ENCODE measurements at regions not wholly inside any gene's neighbourhood (a gene's known extent, or its start where the extent isn't known, plus 50 kb on each side); places are given as distances from the start of the nearest gene placed in this dataset.

DNA sequence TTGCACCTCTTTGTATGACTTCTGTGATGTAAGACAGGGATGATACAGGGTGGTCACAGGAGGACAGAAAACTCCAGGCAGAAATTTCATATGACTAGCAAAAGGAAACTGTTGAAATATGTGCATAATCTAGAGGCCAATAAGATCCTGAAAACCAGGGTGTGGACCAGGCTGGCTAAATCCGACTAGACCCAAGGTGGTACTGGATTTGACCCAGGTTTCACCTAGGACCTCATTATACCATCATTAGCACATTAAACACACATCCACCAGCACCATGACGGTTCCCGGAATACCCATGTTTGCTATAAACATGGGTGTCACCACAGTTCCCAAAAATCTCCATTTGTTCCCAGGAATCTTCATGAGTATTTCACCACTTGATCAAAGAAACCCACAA is 517.1 kb downstream of the ZNF608 start:
- TF ChIP-seq, protein P1, sequence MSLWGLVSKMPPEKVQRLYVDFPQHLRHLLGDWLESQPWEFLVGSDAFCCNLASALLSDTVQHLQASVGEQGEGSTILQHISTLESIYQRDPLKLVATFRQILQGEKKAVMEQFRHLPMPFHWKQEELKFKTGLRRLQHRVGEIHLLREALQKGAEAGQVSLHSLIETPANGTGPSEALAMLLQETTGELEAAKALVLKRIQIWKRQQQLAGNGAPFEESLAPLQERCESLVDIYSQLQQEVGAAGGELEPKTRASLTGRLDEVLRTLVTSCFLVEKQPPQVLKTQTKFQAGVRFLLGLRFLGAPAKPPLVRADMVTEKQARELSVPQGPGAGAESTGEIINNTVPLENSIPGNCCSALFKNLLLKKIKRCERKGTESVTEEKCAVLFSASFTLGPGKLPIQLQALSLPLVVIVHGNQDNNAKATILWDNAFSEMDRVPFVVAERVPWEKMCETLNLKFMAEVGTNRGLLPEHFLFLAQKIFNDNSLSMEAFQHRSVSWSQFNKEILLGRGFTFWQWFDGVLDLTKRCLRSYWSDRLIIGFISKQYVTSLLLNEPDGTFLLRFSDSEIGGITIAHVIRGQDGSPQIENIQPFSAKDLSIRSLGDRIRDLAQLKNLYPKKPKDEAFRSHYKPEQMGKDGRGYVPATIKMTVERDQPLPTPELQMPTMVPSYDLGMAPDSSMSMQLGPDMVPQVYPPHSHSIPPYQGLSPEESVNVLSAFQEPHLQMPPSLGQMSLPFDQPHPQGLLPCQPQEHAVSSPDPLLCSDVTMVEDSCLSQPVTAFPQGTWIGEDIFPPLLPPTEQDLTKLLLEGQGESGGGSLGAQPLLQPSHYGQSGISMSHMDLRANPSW (CRISPR knock-in tag; IDR thresholded peaks at IDR 0.05; ENCODE audit: borderline replicate concordance) = no peak
- no peak for TF ChIP-seq TAF1 (CRISPR knock-in tag; IDR thresholded peaks at IDR 0.05)
- TF ChIP-seq GABPA (IDR thresholded peaks at IDR 0.05; ENCODE audit: low read depth, low read length) = no peak
- no peak for TF ChIP-seq GABPA (CRISPR knock-in tag; IDR thresholded peaks at IDR 0.05; ENCODE audit: low read depth)
- TF ChIP-seq ZNF33A (CRISPR knock-in tag; IDR thresholded peaks at IDR 0.05; ENCODE audit: borderline replicate concordance) = no peak
- no peak for TF ChIP-seq ZBTB7B (CRISPR knock-in tag; IDR thresholded peaks at IDR 0.05)
- TF ChIP-seq, protein P2, sequence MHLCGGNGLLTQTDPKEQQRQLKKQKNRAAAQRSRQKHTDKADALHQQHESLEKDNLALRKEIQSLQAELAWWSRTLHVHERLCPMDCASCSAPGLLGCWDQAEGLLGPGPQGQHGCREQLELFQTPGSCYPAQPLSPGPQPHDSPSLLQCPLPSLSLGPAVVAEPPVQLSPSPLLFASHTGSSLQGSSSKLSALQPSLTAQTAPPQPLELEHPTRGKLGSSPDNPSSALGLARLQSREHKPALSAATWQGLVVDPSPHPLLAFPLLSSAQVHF (CRISPR knock-in tag; IDR thresholded peaks at IDR 0.05) = no peak
- TF ChIP-seq, protein P3, sequence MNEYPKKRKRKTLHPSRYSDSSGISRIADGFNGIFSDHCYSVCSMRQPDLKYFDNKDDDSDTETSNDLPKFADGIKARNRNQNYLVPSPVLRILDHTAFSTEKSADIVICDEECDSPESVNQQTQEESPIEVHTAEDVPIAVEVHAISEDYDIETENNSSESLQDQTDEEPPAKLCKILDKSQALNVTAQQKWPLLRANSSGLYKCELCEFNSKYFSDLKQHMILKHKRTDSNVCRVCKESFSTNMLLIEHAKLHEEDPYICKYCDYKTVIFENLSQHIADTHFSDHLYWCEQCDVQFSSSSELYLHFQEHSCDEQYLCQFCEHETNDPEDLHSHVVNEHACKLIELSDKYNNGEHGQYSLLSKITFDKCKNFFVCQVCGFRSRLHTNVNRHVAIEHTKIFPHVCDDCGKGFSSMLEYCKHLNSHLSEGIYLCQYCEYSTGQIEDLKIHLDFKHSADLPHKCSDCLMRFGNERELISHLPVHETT (CRISPR knock-in tag; conservative IDR thresholded peaks at IDR 0.05) = no peak
- no peak for TF ChIP-seq FOXP1 (IDR thresholded peaks at IDR 0.05)
- no peak for TF ChIP-seq FOXP1 (CRISPR knock-in tag; IDR thresholded peaks at IDR 0.05)
- no peak for TF ChIP-seq TEAD2 (CRISPR knock-in tag; IDR thresholded peaks at IDR 0.05)
- TF ChIP-seq SIX1 (CRISPR knock-in tag; IDR thresholded peaks at IDR 0.05; ENCODE audit: borderline replicate concordance) = no peak
- TF ChIP-seq ZNF383 (CRISPR knock-in tag; IDR thresholded peaks at IDR 0.05; ENCODE audit: borderline replicate concordance) = no peak
